Ovary (tissue), 3 donors: ENCODE measurements at regions not wholly inside any gene's neighbourhood (a gene's known extent, or its start where the extent isn't known, plus 50 kb on each side); places are given as distances from the start of the nearest gene placed in this dataset.

Experiments
- POLR2A ChIP-seq: fragments of 450-650 bp; IDR thresholded peaks from one replicate; pipeline ENCODE4 v1.6.1; 2017; ENCODE audit warnings: antibody characterized with exemption, mild to moderate bottlenecking, moderate library complexity
- TF ChIP-seq, protein P1 (sequence below), 3 donors: fragments of 450-650 bp in 2 of 3; fragments of 200-600 bp in 1 of 3; IDR thresholded peaks; one replicate each; pipeline versions ENCODE4 v1.5.1 to v1.8.0; 2016 to 2022; ENCODE audit warnings: antibody characterized with exemption in 3 of 3, mild to moderate bottlenecking in 1 of 3
- donor health status: DM: no; HTN: no; CAD: no.

GRCh38 chr13:34881494-34881893, 60.6 kb upstream of the NBEA start:
- TF ChIP-seq POLR2A = no peak
- TF ChIP-seq, protein P1, sequence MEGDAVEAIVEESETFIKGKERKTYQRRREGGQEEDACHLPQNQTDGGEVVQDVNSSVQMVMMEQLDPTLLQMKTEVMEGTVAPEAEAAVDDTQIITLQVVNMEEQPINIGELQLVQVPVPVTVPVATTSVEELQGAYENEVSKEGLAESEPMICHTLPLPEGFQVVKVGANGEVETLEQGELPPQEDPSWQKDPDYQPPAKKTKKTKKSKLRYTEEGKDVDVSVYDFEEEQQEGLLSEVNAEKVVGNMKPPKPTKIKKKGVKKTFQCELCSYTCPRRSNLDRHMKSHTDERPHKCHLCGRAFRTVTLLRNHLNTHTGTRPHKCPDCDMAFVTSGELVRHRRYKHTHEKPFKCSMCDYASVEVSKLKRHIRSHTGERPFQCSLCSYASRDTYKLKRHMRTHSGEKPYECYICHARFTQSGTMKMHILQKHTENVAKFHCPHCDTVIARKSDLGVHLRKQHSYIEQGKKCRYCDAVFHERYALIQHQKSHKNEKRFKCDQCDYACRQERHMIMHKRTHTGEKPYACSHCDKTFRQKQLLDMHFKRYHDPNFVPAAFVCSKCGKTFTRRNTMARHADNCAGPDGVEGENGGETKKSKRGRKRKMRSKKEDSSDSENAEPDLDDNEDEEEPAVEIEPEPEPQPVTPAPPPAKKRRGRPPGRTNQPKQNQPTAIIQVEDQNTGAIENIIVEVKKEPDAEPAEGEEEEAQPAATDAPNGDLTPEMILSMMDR (IDR thresholded peaks at IDR 0.05) = no peak
